ENCODE measurements at regions not wholly inside any gene's neighbourhood (a gene's known extent, or its start where the extent isn't known, plus 50 kb on each side); places are given as distances from the start of the nearest gene placed in this dataset.

- TF ChIP-seq, protein P1, sequence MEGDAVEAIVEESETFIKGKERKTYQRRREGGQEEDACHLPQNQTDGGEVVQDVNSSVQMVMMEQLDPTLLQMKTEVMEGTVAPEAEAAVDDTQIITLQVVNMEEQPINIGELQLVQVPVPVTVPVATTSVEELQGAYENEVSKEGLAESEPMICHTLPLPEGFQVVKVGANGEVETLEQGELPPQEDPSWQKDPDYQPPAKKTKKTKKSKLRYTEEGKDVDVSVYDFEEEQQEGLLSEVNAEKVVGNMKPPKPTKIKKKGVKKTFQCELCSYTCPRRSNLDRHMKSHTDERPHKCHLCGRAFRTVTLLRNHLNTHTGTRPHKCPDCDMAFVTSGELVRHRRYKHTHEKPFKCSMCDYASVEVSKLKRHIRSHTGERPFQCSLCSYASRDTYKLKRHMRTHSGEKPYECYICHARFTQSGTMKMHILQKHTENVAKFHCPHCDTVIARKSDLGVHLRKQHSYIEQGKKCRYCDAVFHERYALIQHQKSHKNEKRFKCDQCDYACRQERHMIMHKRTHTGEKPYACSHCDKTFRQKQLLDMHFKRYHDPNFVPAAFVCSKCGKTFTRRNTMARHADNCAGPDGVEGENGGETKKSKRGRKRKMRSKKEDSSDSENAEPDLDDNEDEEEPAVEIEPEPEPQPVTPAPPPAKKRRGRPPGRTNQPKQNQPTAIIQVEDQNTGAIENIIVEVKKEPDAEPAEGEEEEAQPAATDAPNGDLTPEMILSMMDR (IDR thresholded peaks at IDR 0.05): no peak
- TF ChIP-seq ZFX (IDR thresholded peaks at IDR 0.05; ENCODE audit: borderline replicate concordance): no peak
Measured at GRCh38 chr4:57774681-57775080, 664.5 kb upstream of the IGFBP7 start.

All from 22Rv1 (cell line).